A673 (cell line): ENCODE measurements at regions not wholly inside any gene's neighbourhood (a gene's known extent, or its start where the extent isn't known, plus 50 kb on each side); places are given as distances from the start of the nearest gene placed in this dataset.

Experiments used
- BruUV-seq: library from RNA; stranded (reverse); fragments of 400-500 nt; replicated peaks from 2 replicates; lab custom pipeline; 2021; lab: Mats Ljungman, UMichigan
- CTCF ChIA-PET: fragments of 300-600 bp; sonication (Branson Sonifier 250); formaldehyde crosslinking; loops from one replicate; lab custom pipeline; 2022; ENCODE audit warnings: antibody characterized with exemption; lab: Charles Lee
- POLR2A ChIA-PET: fragments of 300-600 bp; sonication (Branson Sonifier 250); formaldehyde crosslinking; loops from one replicate; lab custom pipeline; 2022; ENCODE audit warnings: antibody characterized with exemption; ENCODE audit not compliant: low non-redundant PET; lab: Charles Lee
- DNase-seq: peaks from one replicate; pipeline ENCODE4 v3.0.0-alpha.2; 2015; ENCODE audit warnings: low spot score
- H3K27ac ChIP-seq: fragments of 200-600 bp; sonication (generic); 2 replicates; pipeline ENCODE4 v1.5.1; 2016; ENCODE audit warnings: mixed run types, low read depth, mild to moderate bottlenecking, mixed read lengths, antibody characterized with exemption, low read length; ENCODE audit not compliant: poor library complexity, severe bottlenecking
- H3K27me3 ChIP-seq: fragments of 200-600 bp; sonication (generic); replicated peaks from 2 replicates; pipeline ENCODE4 v1.6.1; 2017; ENCODE audit warnings: mixed run types, low read depth, mild to moderate bottlenecking, mixed read lengths, antibody characterized with exemption, low read length; ENCODE audit not compliant: insufficient read depth, poor library complexity
- H3K36me3 ChIP-seq: fragments of 200-600 bp; sonication (generic); 2 replicates; pipeline ENCODE4 v1.6.1; 2016; ENCODE audit warnings: mixed run types, mild to moderate bottlenecking, mixed read lengths, antibody characterized with exemption, low read length; ENCODE audit not compliant: insufficient read depth, poor library complexity, severe bottlenecking
- H3K4me1 ChIP-seq: fragments of 200-600 bp; sonication (generic); 2 replicates; pipeline ENCODE4 v1.6.1; 2017; ENCODE audit warnings: mixed run types, mild to moderate bottlenecking, mixed read lengths, antibody characterized with exemption, low read length; ENCODE audit not compliant: insufficient read depth, poor library complexity, severe bottlenecking
- H3K4me3 ChIP-seq: fragments of 200-600 bp; sonication (generic); 2 replicates; pipeline ENCODE4 v1.5.1; 2016; ENCODE audit warnings: low read depth, mixed run types, mild to moderate bottlenecking, mixed read lengths, low read length; ENCODE audit not compliant: poor library complexity, severe bottlenecking
- H3K9me3 ChIP-seq: fragments of 200-600 bp; sonication (generic); 2 replicates; pipeline ENCODE4 v1.6.1; 2016; ENCODE audit warnings: mixed run types, low read depth, mild to moderate bottlenecking, mixed read lengths, antibody characterized with exemption, low read length; ENCODE audit not compliant: poor library complexity, severe bottlenecking
- CTCF ChIP-seq: fragments of 300-800, 200-600 bp; sonication (generic); conservative IDR thresholded peaks from 2 replicates; pipeline ENCODE4 v1.5.1; 2017; ENCODE audit warnings: low read depth, mild to moderate bottlenecking, antibody characterized with exemption, low read length, moderate library complexity, mixed read lengths
- EZH2 ChIP-seq: fragments of 200-600 bp; sonication (generic); IDR thresholded peaks from 2 replicates; pipeline ENCODE4 v1.6.1; 2017; ENCODE audit warnings: borderline replicate concordance, low read depth, mild to moderate bottlenecking, mixed read lengths, antibody characterized with exemption, low read length; ENCODE audit not compliant: poor library complexity, severe bottlenecking
- intact Hi-C: fragments of 100-400 bp; cut with micrococcal nuclease; formaldehyde crosslinking; loops from one replicate; pipeline ENCODE4 v1.10.0; 2022; ENCODE audit not compliant: unreplicated experiment

GRCh38 chr12:33721561-33721960, 281.9 kb upstream of the SYT10 start:
- no peak for DNase-seq
- Histone ChIP-seq H3K36me3 (no peaks in the 10 kb centered on the region), H3K9me3 (peaks cover 3% of the 10 kb centered on the region), H3K27ac (no peak overlapping the region), H3K4me1 (no peaks in the 10 kb centered on the region), H3K27me3 (no peaks in the 10 kb centered on the region), H3K4me3 (no peak overlapping the region)
- no peak for TF ChIP-seq CTCF
- no peak for TF ChIP-seq EZH2
- ChIA-PET POLR2A (no interaction called here), CTCF (no interaction called here)
- intact Hi-C loops: no loop called here
- no TSS peak for BruUV-seq

- BruUV-seq: no TSS peak
- no peaks in the 10 kb centered on the region for H3K4me1 ChIP-seq
- CTCF ChIA-PET: no interaction called here
Measured at GRCh38 chr12:33724867-33725266, 285.2 kb upstream of the SYT10 start.

GRCh38 chr12:33734871-33735270, 287.4 kb upstream of the ALG10 start:
- Histone ChIP-seq H3K9me3 (peaks cover 12% of the 10 kb centered on the region), H3K27ac (no peak overlapping the region), H3K36me3 (no peaks in the 10 kb centered on the region), H3K27me3 (no peaks in the 10 kb centered on the region), H3K4me3 (no peak overlapping the region), H3K4me1 (no peaks in the 10 kb centered on the region)
- ChIA-PET POLR2A (no interaction called here), CTCF (no interaction called here)
- TF ChIP-seq CTCF (no peak), EZH2 (no peak)
- BruUV-seq: no TSS peak
- no peak for DNase-seq
- intact Hi-C loops: no loop called here

More at GRCh38 chr12:33724867-33725266, 285.2 kb upstream of the SYT10 start:
- TF ChIP-seq EZH2 (no peak), CTCF (no peak)
- DNase-seq: peak; percentile 0
- POLR2A ChIA-PET: no interaction called here
- Histone ChIP-seq H3K9me3 (peaks cover 8% of the 10 kb centered on the region), H3K27ac (no peak overlapping the region), H3K27me3 (no peaks in the 10 kb centered on the region), H3K36me3 (no peaks in the 10 kb centered on the region), H3K4me3 (no peak overlapping the region)
- intact Hi-C loops: no loop called here
